ENCODE measurements at regions not wholly inside any gene's neighbourhood (a gene's known extent, or its start where the extent isn't known, plus 50 kb on each side); places are given as distances from the start of the nearest gene placed in this dataset.
"Not testable (repeated sequence)": the region's sequence is repeated elsewhere in the genome, so short reads cannot be mapped to it uniquely, and the experiment has no call there.

DNA sequence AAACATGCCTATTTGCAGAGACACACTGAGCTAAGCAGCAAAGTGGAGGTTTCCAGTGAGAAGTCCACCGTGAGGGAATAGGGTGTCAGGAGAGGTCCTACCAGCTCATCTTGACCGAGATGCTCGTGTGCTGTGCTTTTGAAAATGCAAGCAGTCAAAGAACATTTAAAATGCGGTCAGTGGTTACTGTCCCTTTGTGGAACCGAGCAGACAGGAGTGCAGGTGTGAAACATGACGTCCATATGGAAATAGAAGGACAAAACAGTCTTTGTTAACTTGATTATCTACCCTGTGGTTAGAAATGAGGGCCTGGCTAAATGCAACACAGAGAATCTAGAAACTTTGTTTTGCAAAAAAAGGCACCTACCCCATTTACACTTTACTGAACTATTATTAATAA is 473.3 kb downstream of the SPATA31A6 start:
- H3K36me3 ChIP-seq (ENCODE audit: insufficient read depth, low read length); H3K9me3 ChIP-seq (ENCODE audit: control insufficient read depth in 1 of 2, insufficient read depth in 1 of 2, low read length in 2 of 2); H3K27me3 Mint-ChIP-seq; H3K4me1 Mint-ChIP-seq (ENCODE audit: low read depth); H3K27ac ChIP-seq (ENCODE audit: low read depth in 1 of 2, low read length in 2 of 2); H3K27me3 ChIP-seq (ENCODE audit: control insufficient read depth in 1 of 2, insufficient read depth in 2 of 2, low read length in 2 of 2); ATAC-seq (ENCODE audit: poor library complexity); H3K4me3 ChIP-seq (ENCODE audit: low read length); intact Hi-C loops (cut with DNase I, micrococcal nuclease); H3K36me3 Mint-ChIP-seq (ENCODE audit: low read depth); H3K9me3 Mint-ChIP-seq; H3K27ac Mint-ChIP-seq; POLR2A ChIA-PET; H3K4me1 ChIP-seq (ENCODE audit: insufficient read depth, low read length); CTCF ChIA-PET; DNase-seq; H3K4me3 Mint-ChIP-seq: not testable (repeated sequence)

DNA sequence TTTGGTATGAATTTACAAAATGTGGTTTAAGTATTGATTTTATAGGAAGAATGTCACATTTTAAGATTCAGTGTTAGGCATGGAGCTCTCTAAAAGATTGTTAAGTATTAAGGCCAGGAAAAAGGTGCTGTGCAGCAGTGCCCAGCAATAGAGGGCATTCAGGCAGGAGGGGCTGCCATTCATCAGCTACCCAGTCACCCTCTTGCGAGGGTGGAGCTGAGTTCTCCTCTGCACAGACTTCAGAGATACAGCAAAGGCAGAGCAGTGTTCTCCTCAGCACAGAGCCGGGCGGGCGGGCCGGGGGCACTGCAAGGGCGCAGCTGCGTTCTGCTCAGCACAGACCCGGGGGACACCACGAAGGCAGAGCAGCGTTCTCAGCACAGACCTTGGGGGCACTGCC is 474.0 kb downstream of the SPATA31A6 start:
- H3K9me3 Mint-ChIP-seq; CTCF ChIA-PET; H3K27me3 ChIP-seq (ENCODE audit: control insufficient read depth in 1 of 2, insufficient read depth in 2 of 2, low read length in 2 of 2); H3K4me1 Mint-ChIP-seq (ENCODE audit: low read depth); ATAC-seq (ENCODE audit: poor library complexity); DNase-seq; H3K36me3 Mint-ChIP-seq (ENCODE audit: low read depth); POLR2A ChIA-PET; H3K27ac ChIP-seq (ENCODE audit: low read depth in 1 of 2, low read length in 2 of 2); H3K4me1 ChIP-seq (ENCODE audit: insufficient read depth, low read length); H3K9me3 ChIP-seq (ENCODE audit: control insufficient read depth in 1 of 2, insufficient read depth in 1 of 2, low read length in 2 of 2); H3K36me3 ChIP-seq (ENCODE audit: insufficient read depth, low read length); H3K27ac Mint-ChIP-seq; H3K4me3 ChIP-seq (ENCODE audit: low read length); H3K4me3 Mint-ChIP-seq; H3K27me3 Mint-ChIP-seq; intact Hi-C loops (cut with DNase I, micrococcal nuclease): not testable (repeated sequence)

DNA sequence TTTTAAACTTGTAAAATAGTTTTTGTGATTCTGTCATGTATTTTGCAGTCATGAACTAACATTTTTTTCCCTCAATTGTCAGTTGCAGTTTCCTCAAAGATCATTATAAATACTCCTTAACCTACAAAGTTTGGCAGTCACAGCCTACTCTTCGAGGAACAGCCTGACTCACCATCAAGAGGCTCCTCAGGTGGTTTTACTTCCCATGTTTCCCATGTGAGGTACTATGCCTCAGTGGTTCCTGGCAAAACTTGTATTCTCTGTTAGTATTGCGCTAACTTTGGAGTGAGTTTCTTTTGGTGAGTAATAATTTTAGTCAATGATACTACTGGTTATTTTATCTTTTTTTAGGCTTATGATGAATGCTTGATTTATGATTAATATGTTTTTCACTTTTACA is 513.7 kb downstream of the SPATA31A6 start:
- H3K4me3 ChIP-seq (ENCODE audit: low read length); H3K27me3 Mint-ChIP-seq; H3K4me3 Mint-ChIP-seq; H3K4me1 ChIP-seq (ENCODE audit: insufficient read depth, low read length); H3K9me3 Mint-ChIP-seq; ATAC-seq (ENCODE audit: poor library complexity); H3K36me3 Mint-ChIP-seq (ENCODE audit: low read depth); DNase-seq; CTCF ChIA-PET; H3K27ac Mint-ChIP-seq; H3K36me3 ChIP-seq (ENCODE audit: insufficient read depth, low read length); H3K27ac ChIP-seq (ENCODE audit: low read depth in 1 of 2, low read length in 2 of 2); POLR2A ChIA-PET; intact Hi-C loops (cut with DNase I, micrococcal nuclease); H3K27me3 ChIP-seq (ENCODE audit: control insufficient read depth in 1 of 2, insufficient read depth in 2 of 2, low read length in 2 of 2); H3K4me1 Mint-ChIP-seq (ENCODE audit: low read depth); H3K9me3 ChIP-seq (ENCODE audit: control insufficient read depth in 1 of 2, insufficient read depth in 1 of 2, low read length in 2 of 2): not testable (repeated sequence)

DNA sequence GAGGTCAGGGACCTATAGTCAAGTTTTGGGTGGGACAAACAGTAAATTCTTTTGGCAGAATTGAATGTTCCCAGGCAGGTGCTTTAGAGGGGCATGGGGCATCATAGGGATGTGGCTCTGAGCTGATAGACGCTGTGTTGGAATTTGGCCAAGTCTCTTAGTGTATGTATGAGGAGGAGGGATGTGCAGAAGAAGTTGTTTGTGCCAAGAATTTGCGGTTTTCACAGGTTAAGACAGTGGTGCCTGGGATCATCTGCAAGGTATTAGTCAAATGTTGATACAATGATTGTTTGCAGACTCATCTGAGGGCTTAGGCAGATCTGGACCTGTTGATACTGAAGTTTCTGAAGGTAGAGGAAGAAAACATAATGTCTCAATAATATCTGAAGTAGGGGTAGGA is 519.4 kb downstream of the SPATA31A6 start:
- H3K36me3 Mint-ChIP-seq (ENCODE audit: low read depth); POLR2A ChIA-PET; H3K27me3 ChIP-seq (ENCODE audit: control insufficient read depth in 1 of 2, insufficient read depth in 2 of 2, low read length in 2 of 2); H3K4me1 Mint-ChIP-seq (ENCODE audit: low read depth); H3K27ac Mint-ChIP-seq; intact Hi-C loops (cut with DNase I, micrococcal nuclease); H3K4me1 ChIP-seq (ENCODE audit: insufficient read depth, low read length); H3K27me3 Mint-ChIP-seq; H3K27ac ChIP-seq (ENCODE audit: low read depth in 1 of 2, low read length in 2 of 2); CTCF ChIA-PET; ATAC-seq (ENCODE audit: poor library complexity); H3K4me3 ChIP-seq (ENCODE audit: low read length); DNase-seq; H3K9me3 Mint-ChIP-seq; H3K4me3 Mint-ChIP-seq; H3K36me3 ChIP-seq (ENCODE audit: insufficient read depth, low read length); H3K9me3 ChIP-seq (ENCODE audit: control insufficient read depth in 1 of 2, insufficient read depth in 1 of 2, low read length in 2 of 2): not testable (repeated sequence)

DNA sequence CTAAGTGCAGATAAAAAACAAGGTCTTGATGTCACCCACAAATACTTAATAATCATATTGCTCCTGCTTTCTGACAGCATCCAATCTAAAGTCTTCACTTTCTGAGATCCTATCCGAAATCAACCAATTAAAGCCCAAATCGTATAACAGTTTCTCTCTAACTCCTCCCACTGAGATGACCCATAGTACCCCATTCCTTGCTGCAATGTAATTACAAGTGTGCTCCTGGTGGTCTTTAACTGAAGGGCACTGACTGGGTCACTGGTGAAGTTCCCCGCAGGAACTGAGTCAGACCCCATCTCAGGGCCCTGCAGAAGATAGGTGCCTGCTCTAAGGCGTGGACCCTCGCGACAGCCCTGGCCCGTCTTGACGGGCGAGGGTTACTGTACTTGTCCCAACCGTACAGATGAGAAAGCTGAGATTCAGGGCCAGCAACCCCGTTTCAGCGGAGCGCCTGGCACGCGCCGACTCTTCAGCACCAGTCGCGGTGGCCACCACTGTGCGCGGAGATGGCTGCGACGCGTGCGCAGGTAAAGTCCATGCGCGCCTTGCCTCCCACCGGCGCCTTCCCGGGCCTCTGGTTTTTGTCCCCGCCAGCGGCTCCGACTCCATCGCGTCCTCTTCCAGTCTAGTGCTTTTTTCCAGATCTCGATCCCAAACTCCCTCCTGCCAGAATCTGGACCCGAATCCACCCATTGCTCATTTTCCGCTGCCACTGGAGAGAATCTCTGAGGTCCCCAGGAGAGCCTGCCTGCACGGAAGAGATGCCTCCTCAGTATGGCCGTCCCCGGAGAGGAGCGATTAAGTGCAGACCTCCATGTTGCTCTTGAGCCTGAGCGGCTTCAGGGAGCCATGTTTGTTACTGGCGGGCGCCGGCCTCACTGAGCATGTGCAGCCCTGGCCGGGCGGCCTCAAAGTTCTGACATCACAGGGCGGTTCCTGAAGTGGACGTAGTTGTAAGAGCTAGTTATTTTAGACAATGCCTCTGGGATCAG is 541.7 kb downstream of the SPATA31A6 start:
- H3K36me3 ChIP-seq (ENCODE audit: insufficient read depth, low read length); H3K27me3 ChIP-seq (ENCODE audit: control insufficient read depth in 1 of 2, insufficient read depth in 2 of 2, low read length in 2 of 2); H3K36me3 Mint-ChIP-seq (ENCODE audit: low read depth); CTCF ChIA-PET; H3K27ac Mint-ChIP-seq; H3K9me3 Mint-ChIP-seq; H3K4me1 ChIP-seq (ENCODE audit: insufficient read depth, low read length); H3K9me3 ChIP-seq (ENCODE audit: control insufficient read depth in 1 of 2, insufficient read depth in 1 of 2, low read length in 2 of 2); H3K4me3 ChIP-seq (ENCODE audit: low read length); H3K27ac ChIP-seq (ENCODE audit: low read depth in 1 of 2, low read length in 2 of 2); ATAC-seq (ENCODE audit: poor library complexity); POLR2A ChIA-PET; intact Hi-C loops (cut with DNase I, micrococcal nuclease); H3K27me3 Mint-ChIP-seq; H3K4me1 Mint-ChIP-seq (ENCODE audit: low read depth): not testable (repeated sequence)
- DNase-seq: peak in 8 of 14 experiments; percentile 2 to 49 (median 32)
- peak overlapping the region; percentile 68 for H3K4me3 Mint-ChIP-seq
